HEK293 (cell line): ENCODE measurements at regions not wholly inside any gene's neighbourhood (a gene's known extent, or its start where the extent isn't known, plus 50 kb on each side); places are given as distances from the start of the nearest gene placed in this dataset.

ENCODE experiments used
- CTCF ChIP-seq: fragments of 450-650 bp; formaldehyde crosslinking; IDR thresholded peaks from 2 replicates; pipeline ENCODE4 v1.5.1; 2016; ENCODE audit warnings: missing biosample characterization, missing genetic modification characterization
- PRDM2 ChIP-seq: fragments of 450-650 bp; formaldehyde crosslinking; IDR thresholded peaks from 2 replicates; pipeline ENCODE4 v1.5.1; 2016; ENCODE audit warnings: missing biosample characterization, missing genetic modification characterization, borderline replicate concordance
- SP2 ChIP-seq: fragments of 450-650 bp; formaldehyde crosslinking; IDR thresholded peaks from 2 replicates; pipeline ENCODE4 v1.5.1; 2016; ENCODE audit warnings: missing biosample characterization, missing genetic modification characterization
- TRIM28 ChIP-seq: IDR thresholded peaks from 2 replicates; pipeline ENCODE4 v1.6.1; 2011; ENCODE audit warnings: low read length, control low read depth, borderline replicate concordance
- ZNF292 ChIP-seq: fragments of 450-650 bp; formaldehyde crosslinking; IDR thresholded peaks from 2 replicates; pipeline ENCODE4 v1.5.1; 2016; ENCODE audit warnings: low read depth, missing biosample characterization, missing genetic modification characterization, borderline replicate concordance
- ZNF324 ChIP-seq: fragments of 450-650 bp; formaldehyde crosslinking; IDR thresholded peaks from 2 replicates; pipeline ENCODE4 v1.5.1; 2016; ENCODE audit warnings: missing biosample characterization, missing genetic modification characterization
- ZNF423 ChIP-seq: fragments of 450-650 bp; formaldehyde crosslinking; IDR thresholded peaks from 2 replicates; pipeline ENCODE4 v1.5.1; 2016; ENCODE audit warnings: missing biosample characterization, missing genetic modification characterization
- ZNF596 ChIP-seq: fragments of 450-650 bp; IDR thresholded peaks from 2 replicates; pipeline ENCODE4 v1.5.0; 2018; ENCODE audit warnings: missing biosample characterization, mild to moderate bottlenecking, missing genetic modification characterization, moderate library complexity

- no peak for TF ChIP-seq ZNF324
- no peak for TF ChIP-seq SP2
- no peak for TF ChIP-seq CTCF
- peak; percentile 53; the same call in 1 of the 2 replicates for TF ChIP-seq TRIM28
- TF ChIP-seq ZNF423 (tag by site-specific recombination), result no peak
- no peak for TF ChIP-seq ZNF292 (tag by site-specific recombination)
- TF ChIP-seq ZNF596, result no peak
- TF ChIP-seq PRDM2 (tag by site-specific recombination), result no peak
These were observed 891.9 kb upstream of the MBL2 start for GRCh38 chr10:53664282-53665019.
